ENCODE measurements at regions not wholly inside any gene's neighbourhood (a gene's known extent, or its start where the extent isn't known, plus 50 kb on each side); places are given as distances from the start of the nearest gene placed in this dataset.

DNA sequence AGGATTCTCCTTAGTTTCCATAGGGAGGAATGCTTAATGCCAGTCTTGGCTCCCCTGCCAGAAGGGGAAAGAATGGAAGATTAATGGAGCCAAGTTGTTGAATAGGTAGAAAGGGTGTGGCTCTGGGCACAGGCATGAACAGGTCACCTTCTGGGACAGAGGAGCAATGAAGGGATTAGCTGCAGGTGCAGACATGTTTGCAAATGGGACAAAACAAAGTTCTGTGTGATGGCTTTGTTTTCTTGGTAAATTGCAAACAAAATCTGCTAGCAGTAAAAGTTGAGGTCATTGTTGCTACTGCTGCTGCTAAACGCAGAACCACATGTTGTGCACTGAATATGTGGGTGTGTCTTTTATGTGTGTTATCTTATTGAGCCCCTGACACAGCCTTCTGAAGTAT lies 93.3 kb downstream of the PERP start (continued):
- TF ChIP-seq, protein P1, sequence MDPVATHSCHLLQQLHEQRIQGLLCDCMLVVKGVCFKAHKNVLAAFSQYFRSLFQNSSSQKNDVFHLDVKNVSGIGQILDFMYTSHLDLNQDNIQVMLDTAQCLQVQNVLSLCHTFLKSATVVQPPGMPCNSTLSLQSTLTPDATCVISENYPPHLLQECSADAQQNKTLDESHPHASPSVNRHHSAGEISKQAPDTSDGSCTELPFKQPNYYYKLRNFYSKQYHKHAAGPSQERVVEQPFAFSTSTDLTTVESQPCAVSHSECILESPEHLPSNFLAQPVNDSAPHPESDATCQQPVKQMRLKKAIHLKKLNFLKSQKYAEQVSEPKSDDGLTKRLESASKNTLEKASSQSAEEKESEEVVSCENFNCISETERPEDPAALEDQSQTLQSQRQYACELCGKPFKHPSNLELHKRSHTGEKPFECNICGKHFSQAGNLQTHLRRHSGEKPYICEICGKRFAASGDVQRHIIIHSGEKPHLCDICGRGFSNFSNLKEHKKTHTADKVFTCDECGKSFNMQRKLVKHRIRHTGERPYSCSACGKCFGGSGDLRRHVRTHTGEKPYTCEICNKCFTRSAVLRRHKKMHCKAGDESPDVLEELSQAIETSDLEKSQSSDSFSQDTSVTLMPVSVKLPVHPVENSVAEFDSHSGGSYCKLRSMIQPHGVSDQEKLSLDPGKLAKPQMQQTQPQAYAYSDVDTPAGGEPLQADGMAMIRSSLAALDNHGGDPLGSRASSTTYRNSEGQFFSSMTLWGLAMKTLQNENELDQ (CRISPR knock-in tag; IDR thresholded peaks at IDR 0.05; ENCODE audit: borderline replicate concordance), result no peak
- TF ChIP-seq SAFB (IDR thresholded peaks at IDR 0.05; ENCODE audit: borderline replicate concordance, low read depth, low read length) (no peak), COPS2 (conservative IDR thresholded peaks at IDR 0.05) (no peak), FOXK1 (CRISPR knock-in tag; IDR thresholded peaks at IDR 0.05; ENCODE audit: borderline replicate concordance) (no peak), U2AF2 (optimal IDR thresholded peaks at IDR 0.05; ENCODE audit: low read depth, low read length) (no peak), ZNF707 (CRISPR knock-in tag; conservative IDR thresholded peaks at IDR 0.05) (no peak)
- TF ChIP-seq, protein P2, sequence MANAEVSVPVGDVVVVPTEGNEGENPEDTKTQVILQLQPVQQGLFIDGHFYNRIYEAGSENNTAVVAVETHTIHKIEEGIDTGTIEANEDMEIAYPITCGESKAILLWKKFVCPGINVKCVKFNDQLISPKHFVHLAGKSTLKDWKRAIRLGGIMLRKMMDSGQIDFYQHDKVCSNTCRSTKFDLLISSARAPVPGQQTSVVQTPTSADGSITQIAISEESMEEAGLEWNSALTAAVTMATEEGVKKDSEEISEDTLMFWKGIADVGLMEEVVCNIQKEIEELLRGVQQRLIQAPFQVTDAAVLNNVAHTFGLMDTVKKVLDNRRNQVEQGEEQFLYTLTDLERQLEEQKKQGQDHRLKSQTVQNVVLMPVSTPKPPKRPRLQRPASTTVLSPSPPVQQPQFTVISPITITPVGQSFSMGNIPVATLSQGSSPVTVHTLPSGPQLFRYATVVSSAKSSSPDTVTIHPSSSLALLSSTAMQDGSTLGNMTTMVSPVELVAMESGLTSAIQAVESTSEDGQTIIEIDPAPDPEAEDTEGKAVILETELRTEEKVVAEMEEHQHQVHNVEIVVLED (CRISPR knock-in tag; IDR thresholded peaks at IDR 0.05), result no peak
- TF ChIP-seq, protein P3, sequence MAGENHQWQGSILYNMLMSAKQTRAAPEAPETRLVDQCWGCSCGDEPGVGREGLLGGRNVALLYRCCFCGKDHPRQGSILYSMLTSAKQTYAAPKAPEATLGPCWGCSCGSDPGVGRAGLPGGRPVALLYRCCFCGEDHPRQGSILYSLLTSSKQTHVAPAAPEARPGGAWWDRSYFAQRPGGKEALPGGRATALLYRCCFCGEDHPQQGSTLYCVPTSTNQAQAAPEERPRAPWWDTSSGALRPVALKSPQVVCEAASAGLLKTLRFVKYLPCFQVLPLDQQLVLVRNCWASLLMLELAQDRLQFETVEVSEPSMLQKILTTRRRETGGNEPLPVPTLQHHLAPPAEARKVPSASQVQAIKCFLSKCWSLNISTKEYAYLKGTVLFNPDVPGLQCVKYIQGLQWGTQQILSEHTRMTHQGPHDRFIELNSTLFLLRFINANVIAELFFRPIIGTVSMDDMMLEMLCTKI (IDR thresholded peaks at IDR 0.05; ENCODE audit: partially characterized antibody), result no peak

Measured in K562 (cell line).